T-helper 1 cell treated with Interleukin-12 subunit alpha and Interleukin-12 subunit beta and Interleukin-4 antibody, amounts not matched to agents 30 μg/mL and 1 μg/mL, for 36 hours (primary cell): ENCODE measurements at regions not wholly inside any gene's neighbourhood (a gene's known extent, or its start where the extent isn't known, plus 50 kb on each side); places are given as distances from the start of the nearest gene placed in this dataset.

ENCODE experiments used
- H3K27ac Mint-ChIP-seq: one replicate; pipeline ENCODE4 v1.8.0; 2021; ENCODE audit warnings: mild to moderate bottlenecking, mixed read lengths
- H3K27me3 Mint-ChIP-seq: one replicate; pipeline ENCODE4 v1.8.0; 2021; ENCODE audit warnings: low read depth, mixed read lengths
- H3K36me3 Mint-ChIP-seq: one replicate; pipeline ENCODE4 v1.8.0; 2021; ENCODE audit warnings: low read depth, mixed read lengths
- H3K4me1 Mint-ChIP-seq: one replicate; pipeline ENCODE4 v1.8.0; 2021; ENCODE audit warnings: low read depth, mixed read lengths
- H3K4me3 Mint-ChIP-seq: one replicate; pipeline ENCODE4 v1.8.0; 2021; ENCODE audit warnings: mild to moderate bottlenecking, moderate library complexity, mixed read lengths
- H3K9me3 Mint-ChIP-seq: one replicate; pipeline ENCODE4 v1.8.0; 2021; ENCODE audit warnings: mixed read lengths

- Mint-ChIP-seq H3K27ac (no peak overlapping the region), H3K4me1 (no peaks in the 10 kb centered on the region), H3K4me3 (no peak overlapping the region), H3K27me3 (no peaks in the 10 kb centered on the region), H3K9me3 (peaks cover 3% of the 10 kb centered on the region), H3K36me3 (no peaks in the 10 kb centered on the region)
These were observed 282.1 kb downstream of the NFIB start for GRCh38 chr9:14031810-14032209.

GRCh38 chr9:14031060-14031414 lies 282.9 kb downstream of the NFIB start:
- Mint-ChIP-seq H3K36me3 (no peaks in the 10 kb centered on the region), H3K4me1 (no peaks in the 10 kb centered on the region), H3K27ac (no peak overlapping the region), H3K4me3 (no peak overlapping the region), H3K27me3 (no peaks in the 10 kb centered on the region), H3K9me3 (peaks cover 3% of the 10 kb centered on the region)

- H3K9me3 Mint-ChIP-seq, result peaks cover 3% of the 10 kb centered on the region
- H3K4me1 Mint-ChIP-seq, result no peaks in the 10 kb centered on the region
These were observed 283.4 kb downstream of the NFIB start for GRCh38 chr9:14030375-14031059.

GRCh38 chr9:14029806-14030374 lies 284.1 kb downstream of the NFIB start:
- H3K4me1 Mint-ChIP-seq, result no peaks in the 10 kb centered on the region
- no peaks in the 10 kb centered on the region for H3K27me3 Mint-ChIP-seq
- no peaks in the 10 kb centered on the region for H3K36me3 Mint-ChIP-seq
- no peak overlapping the region for H3K27ac Mint-ChIP-seq
- H3K4me3 Mint-ChIP-seq, result no peak overlapping the region
- H3K9me3 Mint-ChIP-seq, result peaks cover 3% of the 10 kb centered on the region

More at GRCh38 chr9:14030375-14031059, 283.4 kb downstream of the NFIB start:
- H3K27me3 Mint-ChIP-seq, result no peaks in the 10 kb centered on the region
- H3K4me3 Mint-ChIP-seq, result no peak overlapping the region
- H3K27ac Mint-ChIP-seq, result no peak overlapping the region
- H3K36me3 Mint-ChIP-seq, result no peaks in the 10 kb centered on the region

- H3K27me3 Mint-ChIP-seq, result no peaks in the 10 kb centered on the region
- H3K9me3 Mint-ChIP-seq, result no peaks in the 10 kb centered on the region
- no peak overlapping the region for H3K27ac Mint-ChIP-seq
- no peak overlapping the region for H3K4me3 Mint-ChIP-seq
- no peaks in the 10 kb centered on the region for H3K4me1 Mint-ChIP-seq
- H3K36me3 Mint-ChIP-seq, result no peaks in the 10 kb centered on the region
These were observed 286.7 kb downstream of the NFIB start for GRCh38 chr9:14027116-14027800.

GRCh38 chr9:14025741-14026140 lies 288.2 kb downstream of the NFIB start:
- H3K4me3 Mint-ChIP-seq, result no peak overlapping the region
- no peaks in the 10 kb centered on the region for H3K9me3 Mint-ChIP-seq
- H3K36me3 Mint-ChIP-seq, result no peaks in the 10 kb centered on the region
- no peak overlapping the region for H3K27ac Mint-ChIP-seq
- H3K27me3 Mint-ChIP-seq, result no peaks in the 10 kb centered on the region
- H3K4me1 Mint-ChIP-seq, result no peaks in the 10 kb centered on the region

- Mint-ChIP-seq H3K4me1 (no peaks in the 10 kb centered on the region), H3K27me3 (no peaks in the 10 kb centered on the region), H3K4me3 (no peak overlapping the region), H3K27ac (no peak overlapping the region), H3K9me3 (no peaks in the 10 kb centered on the region), H3K36me3 (no peaks in the 10 kb centered on the region)
These were observed 290.7 kb downstream of the NFIB start for GRCh38 chr9:14023285-14023684.

GRCh38 chr9:14021871-14022525 lies 291.9 kb downstream of the NFIB start:
- no peaks in the 10 kb centered on the region for H3K36me3 Mint-ChIP-seq
- H3K9me3 Mint-ChIP-seq, result no peaks in the 10 kb centered on the region
- no peak overlapping the region for H3K4me3 Mint-ChIP-seq
- no peaks in the 10 kb centered on the region for H3K27me3 Mint-ChIP-seq
- no peak overlapping the region for H3K27ac Mint-ChIP-seq
- H3K4me1 Mint-ChIP-seq, result no peaks in the 10 kb centered on the region

GRCh38 chr9:14018081-14018480 lies 295.9 kb downstream of the NFIB start:
- Mint-ChIP-seq H3K4me1 (no peaks in the 10 kb centered on the region), H3K36me3 (no peaks in the 10 kb centered on the region), H3K27ac (no peak overlapping the region), H3K4me3 (no peak overlapping the region), H3K9me3 (no peaks in the 10 kb centered on the region), H3K27me3 (no peaks in the 10 kb centered on the region)

- Mint-ChIP-seq H3K36me3 (no peaks in the 10 kb centered on the region), H3K4me1 (no peaks in the 10 kb centered on the region), H3K4me3 (no peak overlapping the region), H3K27me3 (no peaks in the 10 kb centered on the region), H3K9me3 (no peaks in the 10 kb centered on the region), H3K27ac (no peak overlapping the region)
These were observed 299.2 kb downstream of the NFIB start for GRCh38 chr9:14014744-14015143.

- no peak overlapping the region for H3K27ac Mint-ChIP-seq
- H3K27me3 Mint-ChIP-seq, result no peaks in the 10 kb centered on the region
- H3K36me3 Mint-ChIP-seq, result no peaks in the 10 kb centered on the region
- H3K9me3 Mint-ChIP-seq, result no peaks in the 10 kb centered on the region
- no peaks in the 10 kb centered on the region for H3K4me1 Mint-ChIP-seq
- no peak overlapping the region for H3K4me3 Mint-ChIP-seq
These were observed 299.7 kb downstream of the NFIB start for GRCh38 chr9:14014218-14014617.

- Mint-ChIP-seq H3K4me1 (no peaks in the 10 kb centered on the region), H3K27ac (no peak overlapping the region), H3K4me3 (no peak overlapping the region), H3K27me3 (no peaks in the 10 kb centered on the region), H3K9me3 (peaks cover 2% of the 10 kb centered on the region), H3K36me3 (no peaks in the 10 kb centered on the region)
These were observed 302.0 kb downstream of the NFIB start for GRCh38 chr9:14011799-14012560.

- Mint-ChIP-seq H3K9me3 (peaks cover 6% of the 10 kb centered on the region), H3K4me3 (no peak overlapping the region), H3K27ac (no peak overlapping the region), H3K36me3 (no peaks in the 10 kb centered on the region), H3K4me1 (no peaks in the 10 kb centered on the region), H3K27me3 (no peaks in the 10 kb centered on the region)
These were observed 306.7 kb downstream of the NFIB start for GRCh38 chr9:14007190-14007769.
